Ramos (cell line): ENCODE measurements at regions not wholly inside any gene's neighbourhood (a gene's known extent, or its start where the extent isn't known, plus 50 kb on each side); places are given as distances from the start of the nearest gene placed in this dataset.

Experiments
- in situ Hi-C: fragments of 300-500 bp; cut with MboI; formaldehyde crosslinking; loops from one replicate; pipeline ENCODE4 v1.14.3; 2022; ENCODE audit warnings: low sequenced_read_pairs; ENCODE audit not compliant: unreplicated experiment

DNA sequence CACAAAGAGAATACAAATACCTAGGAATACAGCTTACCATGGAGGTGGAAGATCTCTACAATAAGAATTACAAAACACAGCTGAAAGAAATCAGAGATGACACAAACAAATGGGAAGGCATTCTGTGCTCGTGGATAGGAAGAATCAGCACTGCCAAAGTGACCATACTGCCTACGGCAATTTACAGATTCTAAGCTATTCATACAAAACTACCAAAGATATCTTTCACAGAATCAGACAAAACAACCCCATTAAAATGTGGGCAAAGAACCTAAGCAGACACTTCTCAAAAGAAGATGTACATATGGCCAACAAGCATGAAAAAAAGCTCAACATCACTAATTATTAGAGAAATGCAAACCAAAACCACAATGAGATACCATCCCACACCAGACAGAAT is 133.2 kb upstream of the SSTR4 start:
- in situ Hi-C loops, result no loop called here

DNA sequence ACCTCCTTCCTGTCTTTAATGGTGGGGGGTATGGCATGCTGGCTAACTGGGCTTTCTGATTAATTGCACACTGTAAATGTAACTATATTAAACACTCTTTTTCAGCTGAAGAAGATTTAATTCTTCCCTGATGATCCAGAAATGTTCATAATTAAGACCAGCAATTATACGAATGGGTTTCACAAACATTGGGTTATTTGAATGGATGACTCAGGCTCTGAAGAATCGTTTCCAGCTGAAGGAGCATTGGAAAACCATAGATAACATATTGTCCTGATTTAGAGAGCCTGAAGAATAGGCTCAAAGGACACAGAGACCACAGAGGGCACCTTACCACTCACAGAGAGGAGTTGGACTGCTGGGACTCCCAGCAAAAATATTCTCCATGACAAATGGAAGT is 130.7 kb upstream of the SSTR4 start:
- in situ Hi-C loops, result no loop called here

DNA sequence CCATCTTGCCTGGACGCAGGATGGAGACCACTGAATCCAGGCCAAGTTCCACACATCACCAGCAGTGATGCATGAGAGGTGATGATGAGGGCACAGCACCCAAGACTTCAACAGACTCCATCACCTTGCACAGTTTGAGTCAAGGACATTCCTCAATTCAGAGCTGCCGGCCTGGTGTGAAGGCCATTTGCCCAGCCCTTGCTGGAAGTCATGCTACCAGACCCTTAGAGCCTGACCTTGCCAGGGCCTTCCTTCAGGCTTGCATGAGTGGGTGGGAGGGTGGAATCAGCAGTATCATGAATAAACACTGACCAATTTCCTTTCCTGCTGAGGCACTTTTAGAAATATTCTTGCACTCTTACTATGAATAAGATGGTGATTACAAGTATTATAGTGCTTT is 130.2 kb upstream of the SSTR4 start:
- in situ Hi-C loops, result no loop called here

DNA sequence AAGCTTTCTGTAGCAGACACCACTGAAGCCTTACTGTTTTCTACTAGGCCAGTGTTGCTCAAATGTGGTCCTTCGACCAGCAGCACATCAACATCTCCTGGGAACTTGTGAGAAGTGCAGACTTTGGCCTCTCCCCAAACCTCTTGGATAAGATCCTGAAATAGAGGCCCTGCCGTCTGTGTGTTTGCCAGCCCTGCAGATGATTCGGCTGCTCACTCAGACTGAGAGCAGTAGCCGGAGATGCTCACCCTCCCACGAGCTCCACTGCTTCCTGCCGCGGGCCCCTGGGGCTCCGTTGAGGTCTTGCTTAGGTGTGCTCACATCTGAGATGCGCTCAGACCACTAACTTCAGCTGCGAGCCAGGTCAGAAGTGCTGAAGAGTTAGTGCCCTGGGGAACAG is 129.5 kb upstream of the SSTR4 start:
- in situ Hi-C loops, result no loop called here

DNA sequence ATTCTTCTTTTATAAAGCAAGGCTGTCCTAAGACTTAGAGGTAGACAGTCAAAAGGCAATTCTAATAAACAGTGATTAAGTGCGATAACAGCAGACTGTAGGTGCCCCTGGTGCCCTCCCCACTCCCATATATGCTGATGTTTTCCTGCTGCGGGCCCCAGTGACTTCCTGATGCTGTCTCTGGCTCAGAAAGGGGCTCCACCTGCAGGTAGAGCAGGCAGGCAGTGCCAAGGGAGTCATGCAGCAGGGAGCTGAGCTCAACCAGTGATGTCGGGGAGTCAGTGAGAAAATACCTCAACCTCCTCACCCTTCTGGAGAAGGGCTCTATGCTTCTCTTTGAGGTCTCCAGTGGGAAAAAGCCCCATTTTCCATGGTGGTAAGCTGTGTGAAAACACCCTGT is 126.7 kb upstream of the SSTR4 start:
- in situ Hi-C loops, result no loop called here

DNA sequence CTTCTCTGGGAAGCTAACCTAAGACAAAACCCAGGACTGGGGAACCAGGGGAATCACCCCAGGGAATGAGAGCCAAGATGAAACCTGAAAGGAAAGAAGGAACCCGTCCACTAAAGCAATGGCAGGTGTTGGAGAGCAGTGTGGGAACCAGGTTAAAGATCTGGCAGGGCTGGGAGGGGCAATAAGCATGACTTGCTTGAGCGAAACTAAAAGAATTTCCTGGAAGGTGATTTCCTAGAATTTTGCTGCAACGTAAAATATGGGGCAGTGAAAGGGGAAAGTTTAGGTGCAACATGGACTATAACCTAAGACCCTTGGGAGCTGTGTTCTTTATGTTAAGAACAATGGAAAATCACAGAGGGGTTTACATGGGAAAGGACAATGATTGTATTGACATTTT is 126.2 kb upstream of the SSTR4 start:
- in situ Hi-C loops, result no loop called here

DNA sequence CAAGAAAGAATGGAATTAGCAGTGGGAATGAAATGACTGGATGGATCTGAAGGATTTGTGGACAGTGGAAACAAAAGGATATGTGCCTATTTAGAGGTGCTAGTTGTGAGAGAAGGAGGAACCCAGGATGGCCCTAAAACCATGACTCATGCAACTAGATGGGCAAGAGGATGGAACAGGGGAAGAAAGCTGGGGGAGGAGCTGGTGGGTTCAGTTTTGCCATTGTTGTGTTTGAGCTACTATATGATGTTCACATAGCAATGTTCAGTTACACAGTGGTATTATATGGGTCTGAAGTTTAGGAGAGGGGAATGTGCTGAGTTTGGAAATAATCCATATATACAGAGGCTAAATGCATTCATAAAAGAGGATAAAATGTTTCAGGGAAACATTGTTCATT is 125.7 kb upstream of the SSTR4 start:
- in situ Hi-C loops, result no loop called here

DNA sequence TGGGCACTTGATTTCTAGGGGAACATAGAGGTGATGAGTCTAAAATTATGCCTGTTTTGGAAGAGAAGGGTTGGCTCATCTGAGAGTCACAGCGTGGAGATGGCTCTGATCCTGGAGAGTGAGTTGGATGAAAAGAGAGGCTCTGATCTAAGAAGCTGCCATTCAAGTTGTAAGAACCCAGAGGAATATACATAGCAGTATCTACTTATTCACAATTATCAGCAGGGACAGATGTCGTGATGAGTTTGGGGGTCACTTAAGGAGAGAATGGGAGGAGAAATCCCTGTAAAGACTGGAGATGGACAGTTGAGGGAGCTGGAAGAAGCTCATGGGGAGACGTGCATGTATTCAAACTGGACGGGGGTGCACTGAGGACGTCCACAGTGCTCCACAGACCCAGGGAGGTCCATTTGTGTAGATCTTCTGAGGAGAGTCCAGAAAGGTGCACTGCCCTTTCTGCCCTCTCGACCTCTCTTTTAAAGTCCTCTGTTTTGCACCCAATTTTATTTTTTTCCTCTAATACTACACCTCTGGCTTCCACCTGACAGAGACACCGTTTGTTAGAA is 124.7 kb upstream of the SSTR4 start:
- in situ Hi-C loops, result no loop called here

DNA sequence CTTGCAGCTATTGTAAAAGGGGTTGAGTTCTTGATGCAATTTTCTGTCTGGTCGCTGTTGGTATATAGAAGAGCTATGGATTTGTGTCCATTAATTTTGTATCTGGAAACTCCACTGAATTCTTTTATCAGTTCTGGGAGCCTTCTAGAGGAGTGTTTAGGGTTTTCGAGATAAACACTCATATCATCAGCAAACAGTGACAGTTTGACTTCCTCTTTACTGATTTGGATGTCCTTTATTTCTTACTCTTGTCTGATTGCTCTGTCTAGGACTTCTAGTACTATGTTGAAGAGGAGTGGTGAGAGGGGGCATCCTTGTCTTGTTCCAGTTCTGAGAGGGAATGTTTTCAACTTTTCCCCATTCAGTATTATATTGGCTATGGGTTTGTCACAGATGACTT is 120.8 kb upstream of the SSTR4 start:
- in situ Hi-C loops, result no loop called here

DNA sequence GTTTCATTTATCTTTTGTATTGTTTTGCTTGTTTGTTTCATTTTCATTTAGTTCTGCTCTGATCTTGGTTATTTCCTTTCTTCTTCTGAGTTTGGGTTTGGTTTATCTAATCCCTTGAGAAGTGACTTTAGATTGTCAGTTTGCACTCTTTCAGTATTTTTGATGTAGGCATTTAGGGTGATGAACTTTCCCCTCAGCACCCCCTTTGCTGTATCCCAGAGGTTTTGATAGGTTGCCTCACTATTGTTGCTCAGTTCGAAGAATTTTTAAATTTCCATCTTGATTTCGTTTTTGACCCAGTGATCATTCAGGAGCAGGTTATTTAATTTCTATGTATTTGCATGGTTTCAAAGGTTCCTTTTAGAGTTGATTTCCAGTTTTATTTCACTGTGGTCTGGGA is 119.6 kb upstream of the SSTR4 start:
- in situ Hi-C loops, result no loop called here

DNA sequence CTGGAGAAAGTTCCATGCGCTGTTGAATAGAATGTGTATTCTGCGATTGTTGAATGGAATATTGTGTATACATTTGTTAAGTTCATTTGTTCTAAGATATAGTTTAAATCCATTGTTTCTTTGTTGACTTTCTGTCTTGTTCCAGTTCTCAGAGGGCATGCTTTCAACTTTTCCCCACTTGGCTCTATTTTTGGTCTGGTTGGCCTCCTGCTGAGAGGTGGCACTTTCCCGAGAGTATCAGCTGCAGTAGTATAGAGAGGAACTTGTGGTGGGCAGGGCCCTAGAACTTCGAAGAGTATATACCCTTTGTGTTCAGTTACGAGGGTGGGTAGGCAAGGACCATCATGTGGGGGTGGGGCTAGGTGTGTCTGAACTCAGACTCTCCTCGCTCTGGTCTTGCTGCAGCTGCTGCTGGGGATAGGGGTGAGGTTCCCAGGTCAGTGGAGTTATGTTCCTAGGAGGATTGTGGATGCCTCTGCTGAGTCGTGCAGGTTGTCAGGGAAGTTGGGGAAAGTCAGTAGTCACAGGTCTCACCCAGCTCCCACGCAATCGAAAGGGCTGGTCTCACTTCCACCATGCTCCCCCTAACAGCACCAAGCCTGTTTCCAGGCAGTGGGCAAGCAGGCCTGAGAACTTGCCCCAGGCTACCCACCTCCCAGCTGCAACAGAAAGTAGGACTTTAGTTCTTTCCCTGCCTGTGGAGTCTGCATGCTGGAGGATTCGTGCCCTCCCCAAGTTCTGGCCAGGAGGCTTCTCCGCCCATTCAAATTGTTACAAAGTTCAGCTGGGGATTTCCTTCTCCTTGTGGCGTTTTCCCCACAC is 118.9 kb upstream of the SSTR4 start:
- in situ Hi-C loops, result no loop called here

DNA sequence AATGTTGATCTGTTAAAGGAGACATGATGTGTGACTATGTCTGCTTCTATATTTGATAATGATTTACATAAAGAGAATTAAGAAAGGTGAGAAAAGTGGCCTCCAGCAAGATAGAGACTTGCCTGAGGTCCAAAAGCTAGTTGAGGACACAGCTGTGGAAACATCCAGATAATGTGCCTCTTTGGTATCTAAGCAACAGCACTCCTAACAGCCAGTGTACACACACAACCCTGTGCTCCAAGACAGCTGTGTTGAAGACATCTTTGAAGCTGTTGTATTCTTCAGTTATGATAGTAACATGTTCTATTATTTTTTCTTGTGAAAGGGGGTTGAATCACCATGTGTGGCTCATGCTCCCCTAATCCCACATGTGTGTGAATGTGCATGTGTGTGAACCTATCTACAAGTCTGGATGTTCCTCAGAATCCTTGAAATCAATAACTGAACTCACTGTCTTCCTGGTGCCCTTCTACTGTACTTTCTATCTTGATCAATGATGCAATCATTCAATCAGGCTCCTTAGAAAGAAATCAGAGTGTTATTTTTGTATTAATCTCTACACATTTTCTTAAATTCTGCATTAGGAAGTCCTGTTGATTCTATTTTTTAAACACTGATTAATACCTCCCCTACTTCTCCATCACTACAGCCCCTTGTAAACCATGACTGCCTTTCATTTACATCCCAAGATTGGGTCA is 116.7 kb upstream of the SSTR4 start:
- in situ Hi-C loops, result no loop called here

DNA sequence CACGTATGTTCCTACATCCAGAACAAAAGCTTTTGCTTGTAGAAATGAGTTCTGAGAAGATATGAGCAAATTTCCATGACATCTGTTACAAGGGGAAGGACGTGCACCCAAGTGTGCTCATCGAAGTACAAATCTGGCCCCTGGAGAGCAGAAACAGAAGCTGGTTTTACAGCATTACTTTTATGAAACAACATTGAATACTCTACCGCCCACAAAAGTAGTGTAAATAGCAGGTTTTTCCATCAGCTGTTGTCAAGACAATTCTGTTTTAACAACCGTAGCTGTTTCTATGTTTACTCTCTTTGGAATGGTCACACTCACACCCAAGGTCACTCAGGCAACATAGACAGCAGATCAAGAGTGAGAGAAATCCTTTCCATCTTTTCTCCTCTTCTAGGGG is 114.2 kb upstream of the SSTR4 start:
- in situ Hi-C loops, result no loop called here

DNA sequence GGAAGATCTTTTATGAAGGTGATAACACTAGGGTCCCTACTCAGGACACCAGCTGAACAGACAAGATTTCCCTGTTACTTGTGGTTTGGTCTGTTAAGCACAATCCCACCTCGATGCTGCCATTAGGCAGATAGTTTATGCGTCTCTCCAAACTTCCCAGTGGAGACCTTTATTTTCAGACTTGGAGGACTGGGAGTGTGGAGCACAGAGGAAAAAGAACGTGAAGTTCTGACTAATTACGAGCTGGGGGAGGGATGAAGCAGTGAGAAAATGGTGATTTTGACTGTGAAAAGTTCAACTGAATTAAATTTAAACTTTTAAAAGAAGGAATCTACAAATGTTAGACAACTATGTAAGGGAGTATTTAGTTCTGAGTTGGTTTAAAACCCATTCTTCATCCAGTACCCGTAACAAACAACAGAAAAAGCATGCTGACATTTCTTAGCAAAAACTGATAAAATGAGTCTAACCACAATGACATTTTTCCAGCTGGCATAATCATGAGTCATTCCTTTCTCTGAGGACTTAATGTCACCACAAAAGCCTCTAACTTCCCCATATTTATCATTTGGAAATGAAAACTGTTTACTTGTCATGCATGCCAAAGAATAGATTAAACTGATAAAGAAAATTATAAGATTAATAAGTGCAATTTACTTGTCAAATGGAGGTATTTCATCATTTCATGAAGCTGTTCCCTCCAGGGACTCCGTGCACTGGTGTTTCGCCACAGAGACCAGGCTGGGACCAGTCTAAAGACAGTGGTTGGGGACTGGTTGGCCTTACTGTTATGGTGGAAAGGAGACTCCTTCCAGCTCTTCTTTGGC is 113.3 kb upstream of the SSTR4 start:
- in situ Hi-C loops, result no loop called here

DNA sequence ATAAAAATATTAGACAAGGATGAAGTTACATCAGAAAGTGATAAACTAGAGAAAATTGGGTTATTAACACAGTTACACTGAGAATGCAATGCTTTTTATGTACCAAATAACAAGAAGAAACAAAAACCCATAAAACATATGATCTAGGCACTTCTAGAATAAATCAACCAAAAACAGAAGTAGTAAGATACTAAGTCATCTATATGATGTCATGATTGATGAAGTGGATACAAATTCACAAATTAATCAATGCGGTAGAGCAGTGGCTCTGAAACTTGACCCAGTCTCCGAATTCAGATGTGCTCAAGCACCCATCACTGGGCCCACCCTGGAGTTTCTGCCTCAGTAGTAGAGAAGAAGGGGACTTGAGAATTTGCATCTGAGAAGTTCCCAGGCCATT is 112.1 kb upstream of the SSTR4 start:
- in situ Hi-C loops, result no loop called here

DNA sequence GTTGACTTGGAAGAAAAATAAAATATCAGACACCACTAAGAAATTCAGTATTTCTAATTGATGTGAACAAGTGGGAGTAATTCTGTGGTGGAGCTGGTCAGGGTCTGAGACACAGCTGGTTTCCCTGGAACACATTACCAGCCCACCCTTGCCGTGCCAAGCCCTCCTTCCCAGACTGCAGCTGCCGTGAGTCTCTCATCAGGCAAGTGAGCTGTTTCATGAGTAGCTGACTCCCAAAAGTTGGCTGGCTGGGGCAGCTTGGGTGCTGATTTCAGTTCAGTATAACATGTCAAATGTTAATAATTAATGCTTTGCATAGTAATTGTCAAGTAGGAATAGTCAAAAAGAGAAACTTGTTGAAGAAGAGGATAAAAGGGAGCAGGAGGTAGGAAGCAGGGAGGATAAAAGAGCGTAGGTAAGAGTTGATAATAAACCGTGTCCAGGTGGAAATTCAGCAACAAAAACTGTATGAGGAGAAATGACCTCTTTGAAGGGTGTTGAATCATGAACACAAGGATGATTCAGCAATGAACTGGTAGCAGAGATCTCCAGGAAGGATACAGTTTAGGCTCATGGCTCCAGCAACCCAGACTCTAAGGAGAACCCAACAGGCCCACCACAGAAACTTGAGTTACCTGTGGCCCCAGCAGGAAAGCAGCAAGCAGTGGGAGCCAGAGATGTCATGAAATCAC is 110.9 kb upstream of the SSTR4 start:
- in situ Hi-C loops, result no loop called here

DNA sequence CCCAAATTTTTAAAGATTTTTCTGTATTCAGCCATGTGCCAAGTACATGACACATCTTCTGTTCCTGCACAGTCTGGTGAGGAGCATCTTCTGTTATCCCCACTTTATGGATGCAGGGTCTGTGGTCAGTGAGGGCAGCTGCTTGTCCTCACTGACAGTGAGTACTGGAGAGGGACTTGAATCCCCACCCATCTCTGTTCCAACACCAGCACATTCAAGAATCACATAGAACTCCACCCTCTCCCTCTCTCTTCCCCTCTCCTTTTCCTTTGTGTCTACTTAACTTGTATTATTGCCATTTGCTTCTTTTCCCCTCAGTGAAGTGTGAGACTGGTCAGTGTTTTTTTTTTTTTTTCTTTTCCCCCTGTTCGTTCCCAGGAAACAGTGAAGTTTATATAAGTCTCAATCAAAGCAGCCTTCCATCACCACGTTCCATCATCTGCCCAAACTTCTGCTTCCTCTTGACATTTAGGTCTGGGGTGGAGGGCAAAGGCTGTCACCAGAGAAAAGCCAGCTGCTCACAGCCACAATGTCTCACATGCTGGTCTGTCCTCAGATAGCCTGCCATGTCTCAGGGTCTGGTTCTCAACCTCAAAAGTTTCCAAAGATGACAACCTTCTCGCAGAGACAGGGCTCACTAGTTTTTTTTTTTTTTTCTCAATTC is 110.0 kb upstream of the SSTR4 start:
- in situ Hi-C loops, result no loop called here

DNA sequence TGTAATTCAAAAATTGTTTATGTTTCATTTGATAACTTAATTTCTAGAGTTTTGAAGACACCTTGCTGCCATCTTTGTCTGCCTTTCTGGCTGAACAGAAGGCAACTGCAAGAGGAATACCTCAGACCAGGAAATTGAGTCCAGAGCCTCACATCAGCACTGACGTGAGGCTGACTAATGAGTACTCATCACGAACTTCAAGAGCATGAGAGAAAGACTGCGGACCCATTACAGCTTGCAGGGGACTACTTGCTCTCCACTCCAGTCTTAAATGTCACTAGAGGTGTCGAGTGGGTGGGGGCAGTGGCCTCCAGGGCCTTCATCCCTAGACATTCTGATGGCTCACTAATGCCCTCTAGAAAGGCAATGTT is 109.5 kb upstream of the SSTR4 start:
- in situ Hi-C loops, result no loop called here

DNA sequence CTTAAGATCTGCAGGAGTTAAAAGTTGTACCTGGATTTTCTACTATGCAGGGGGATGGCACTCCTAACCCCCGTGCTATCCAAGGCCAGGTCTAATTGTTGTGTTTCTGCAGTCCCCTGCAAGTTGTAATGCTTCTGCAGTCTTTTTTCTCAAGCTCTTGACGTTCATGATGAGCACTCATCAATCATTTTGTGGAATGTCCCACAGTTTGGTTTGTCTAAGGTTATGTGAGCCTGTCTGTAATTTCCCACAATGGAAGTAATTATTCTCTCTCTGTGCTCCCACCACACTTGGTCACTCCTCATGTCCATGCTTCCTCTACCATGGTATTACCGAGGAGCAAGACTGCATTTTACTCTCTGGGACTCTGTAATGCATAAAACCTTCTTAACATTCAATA is 107.6 kb upstream of the SSTR4 start:
- in situ Hi-C loops, result no loop called here

DNA sequence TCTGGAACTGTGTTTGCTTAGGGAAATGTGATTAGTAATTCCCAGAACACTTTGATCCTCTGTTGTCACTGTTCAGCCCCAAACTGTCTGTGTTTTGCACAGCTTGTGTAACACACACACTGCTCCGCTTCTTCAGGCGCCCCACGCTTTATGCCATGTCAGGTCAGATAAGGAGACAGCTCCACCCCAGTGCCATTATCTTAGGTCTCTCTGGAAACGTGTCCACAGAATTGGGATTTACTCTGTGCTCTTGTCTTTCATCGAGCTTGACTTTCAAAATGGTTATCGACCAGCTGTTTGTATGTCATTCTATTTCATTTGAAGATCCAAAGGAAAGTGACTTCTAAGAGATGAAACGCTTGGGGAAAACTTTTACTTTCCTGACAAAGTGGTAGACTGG is 106.4 kb upstream of the SSTR4 start:
- in situ Hi-C loops, result no loop called here
